GM12891 (cell line): ENCODE measurements at regions not wholly inside any gene's neighbourhood (a gene's known extent, or its start where the extent isn't known, plus 50 kb on each side); places are given as distances from the start of the nearest gene placed in this dataset.

Experiments
- DNase-seq: peaks from one replicate; pipeline ENCODE4 v3.0.0; 2011; ENCODE audit warnings: low spot score; ENCODE audit not compliant: insufficient read length
- FAIRE-seq: peaks from 2 replicates; lab custom pipeline; 2011; peaks lifted over from hg19 to GRCh38; lab: Jason Lieb, UNC
- PAX5 ChIP-seq: IDR thresholded peaks from 2 replicates; pipeline ENCODE4 v1.6.1; 2011; ENCODE audit warnings: low read length, moderate library complexity, mild to moderate bottlenecking; ENCODE audit not compliant: insufficient read depth, severe bottlenecking
- POLR2A ChIP-seq: IDR thresholded peaks from 2 replicates; pipeline ENCODE4 v1.6.1; 2011; ENCODE audit warnings: low read depth, low read length, control low read depth
- POLR2AphosphoS5 ChIP-seq: IDR thresholded peaks from 2 replicates; pipeline ENCODE4 v1.6.1; 2011; ENCODE audit warnings: low read depth, low read length, control low read depth
- POU2F2 ChIP-seq: IDR thresholded peaks from 2 replicates; pipeline ENCODE4 v1.6.1; 2011; ENCODE audit warnings: low read depth, mild to moderate bottlenecking, control low read depth, low read length, moderate library complexity
- SPI1 ChIP-seq: IDR thresholded peaks from 2 replicates; pipeline ENCODE4 v1.6.1; 2011; ENCODE audit warnings: low read depth, low read length, control low read depth
- TAF1 ChIP-seq: IDR thresholded peaks from 2 replicates; pipeline ENCODE4 v1.6.1; 2011; ENCODE audit warnings: low read depth, low read length, control low read depth

DNA sequence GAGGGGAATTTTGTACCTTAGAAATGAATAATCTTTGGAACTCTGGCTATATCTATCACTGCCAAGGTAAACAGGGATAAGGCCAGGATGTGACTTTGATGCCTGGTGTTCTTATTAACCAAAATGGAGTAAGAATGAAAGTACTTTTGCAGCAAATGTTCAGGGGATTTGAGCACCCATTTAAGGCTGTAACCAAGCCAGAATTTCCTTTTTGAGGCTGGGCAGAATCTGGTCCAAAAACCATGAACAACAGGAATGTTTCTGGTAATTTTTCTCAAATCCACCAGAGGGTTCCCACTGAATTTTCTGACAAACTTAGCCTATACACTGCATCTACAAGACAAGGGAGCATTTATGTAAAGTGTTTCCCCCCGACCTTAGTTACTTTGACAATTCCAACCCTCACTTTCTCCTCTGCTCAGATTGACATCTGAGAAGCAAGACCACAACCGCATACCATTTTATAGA, 120.6 kb downstream of the BAMBI start:
- FAIRE-seq = no peak
- TF ChIP-seq SPI1 (no peak), TAF1 (no peak), POLR2AphosphoS5 (no peak), PAX5 (no peak), POU2F2 (no peak), POLR2A (no peak)
- DNase-seq = no peak

DNA sequence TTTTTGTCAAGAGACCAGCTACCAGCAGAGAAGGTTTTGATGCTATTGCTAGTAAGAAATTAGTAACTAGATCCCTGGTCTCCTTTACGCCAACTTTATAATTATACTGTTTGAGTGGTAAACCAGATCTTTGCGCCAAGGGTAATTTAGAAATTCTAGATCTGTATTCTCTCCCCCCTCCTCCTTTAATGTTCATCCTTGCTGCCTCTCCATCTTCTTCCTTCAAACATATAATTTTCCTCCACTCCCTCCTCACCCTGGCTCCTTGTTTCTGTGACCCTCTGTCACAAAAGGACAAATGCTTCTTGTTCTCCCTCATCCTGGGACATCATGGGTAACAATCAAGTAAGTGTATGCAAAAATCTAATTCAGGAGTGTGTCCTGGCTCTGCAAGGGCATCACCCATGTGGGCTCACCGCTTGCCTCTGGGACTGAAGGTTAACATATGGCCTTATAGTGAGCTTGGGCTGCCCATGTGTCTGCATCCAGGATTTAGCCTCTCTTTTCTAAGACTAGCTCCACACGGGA, 121.2 kb downstream of the BAMBI start:
- DNase-seq (no peak), FAIRE-seq (no peak)
- TF ChIP-seq POLR2AphosphoS5 (no peak), SPI1 (no peak), TAF1 (no peak), POLR2A (no peak), POU2F2 (no peak), PAX5 (no peak)

DNA sequence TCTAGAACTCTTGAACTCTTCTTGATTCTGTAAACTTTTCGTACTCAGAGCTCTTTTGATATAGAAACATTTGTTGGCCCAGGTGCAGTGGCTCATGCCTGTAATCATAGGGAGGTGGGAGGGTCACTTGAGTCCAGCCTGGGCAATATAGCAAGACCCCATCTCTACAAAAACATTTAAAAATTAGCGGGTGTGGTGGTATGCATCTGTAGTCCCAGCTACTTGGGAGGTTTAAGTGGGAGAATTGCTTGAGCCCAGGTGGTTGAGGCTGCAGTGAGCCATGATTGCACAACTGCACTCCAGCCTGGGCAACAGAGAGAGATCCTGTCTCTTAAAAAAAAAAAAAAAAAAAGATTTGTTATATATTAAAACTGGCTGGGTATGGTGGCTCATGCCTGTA, 121.6 kb downstream of the BAMBI start:
- DNase-seq (no peak), FAIRE-seq (no peak)
- TF ChIP-seq POLR2AphosphoS5 = no peak
- TF ChIP-seq PAX5 = no peak
- TF ChIP-seq POU2F2 = no peak
- no peak for TF ChIP-seq POLR2A
- no peak for TF ChIP-seq SPI1
- no peak for TF ChIP-seq TAF1

DNA sequence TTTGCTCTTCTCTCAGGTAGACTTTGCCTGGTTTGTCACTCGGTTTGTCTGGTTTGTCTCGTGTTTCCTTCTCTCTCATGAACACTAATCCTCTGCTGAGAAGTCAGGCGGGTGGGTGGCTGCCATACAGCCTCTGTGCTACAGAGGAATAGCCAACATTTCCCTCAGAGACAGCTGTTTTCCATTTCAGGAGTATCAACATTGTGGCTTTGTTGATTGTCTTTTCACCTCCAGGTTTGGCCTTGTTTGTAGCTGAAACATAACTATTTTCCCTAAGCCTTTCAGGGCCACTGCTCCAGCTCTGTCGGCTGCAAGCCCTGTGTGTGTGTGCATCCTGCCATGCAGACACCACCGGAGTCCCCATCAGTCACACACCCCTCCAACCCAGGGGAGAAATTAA, 122.8 kb downstream of the BAMBI start:
- TF ChIP-seq POLR2AphosphoS5 (no peak), PAX5 (no peak)
- DNase-seq (no peak), FAIRE-seq (no peak)

DNA sequence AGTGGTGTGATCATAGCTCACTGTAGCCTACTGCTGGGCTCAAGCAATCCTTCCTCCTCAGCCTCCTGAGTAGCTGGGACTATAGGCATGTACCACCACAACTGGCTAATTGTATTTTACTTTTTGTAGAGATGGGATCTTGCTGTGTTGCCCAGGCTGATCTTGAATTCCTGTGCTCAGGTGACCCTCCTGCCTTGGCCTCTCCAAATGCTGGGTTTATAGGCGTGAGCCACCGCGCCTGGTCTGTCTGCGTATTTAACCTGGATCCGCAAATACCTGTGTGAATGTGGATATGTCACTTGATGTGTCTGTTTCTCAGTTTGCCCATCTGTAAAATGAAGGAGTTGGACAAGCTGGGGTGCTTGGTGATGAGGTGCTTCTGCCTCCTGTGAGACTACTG, 123.9 kb downstream of the BAMBI start:
- FAIRE-seq (no peak), DNase-seq (no peak)
- no peak for TF ChIP-seq SPI1
- TF ChIP-seq POLR2A = no peak
- TF ChIP-seq TAF1 = no peak
- TF ChIP-seq POLR2AphosphoS5 = no peak
- no peak for TF ChIP-seq PAX5
- no peak for TF ChIP-seq POU2F2

DNA sequence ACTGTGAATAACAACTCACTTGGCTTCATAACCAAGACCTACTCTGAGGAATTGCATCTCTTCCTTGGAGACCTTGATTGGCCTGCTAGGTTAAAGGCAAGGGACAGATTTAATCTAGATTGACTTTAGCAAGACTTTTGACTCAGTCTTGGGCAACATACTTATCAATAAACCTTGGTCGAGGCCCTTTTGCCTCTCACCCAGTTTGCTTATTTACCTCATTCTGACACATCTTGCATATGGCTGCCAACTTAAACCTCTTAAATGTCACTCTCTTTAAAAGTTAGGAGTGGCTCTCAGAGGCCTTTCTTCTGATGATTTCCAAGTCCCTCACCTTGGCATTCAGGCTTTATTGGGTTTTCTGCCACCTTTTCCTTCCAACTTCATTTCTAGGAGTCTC, 124.5 kb downstream of the BAMBI start:
- TF ChIP-seq SPI1 (no peak), POLR2A (no peak), TAF1 (no peak), PAX5 (no peak), POLR2AphosphoS5 (no peak), POU2F2 (no peak)
- DNase-seq = no peak
- no peak for FAIRE-seq

DNA sequence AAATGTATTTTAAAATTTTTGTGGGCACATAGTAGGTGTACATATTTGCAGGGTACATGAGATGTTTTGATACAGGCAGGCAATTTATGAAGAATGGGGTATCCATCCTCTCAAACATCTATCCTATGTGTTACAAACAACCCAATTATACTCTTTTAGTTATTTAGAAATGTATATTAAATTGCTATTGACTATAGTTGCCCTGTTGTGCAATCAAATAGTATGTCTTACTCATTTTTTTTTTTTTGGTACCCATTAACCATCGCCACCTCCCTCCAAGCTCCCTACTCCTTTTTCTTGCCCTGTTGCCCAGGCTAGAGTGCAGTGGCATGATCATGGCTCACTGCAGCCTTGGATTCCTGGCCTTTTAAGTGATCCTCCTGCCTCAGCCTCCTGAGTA, 128.1 kb downstream of the BAMBI start:
- no peak for DNase-seq
- no peak for FAIRE-seq
- TF ChIP-seq PAX5 (no peak), POLR2AphosphoS5 (no peak), POU2F2 (no peak), SPI1 (no peak), POLR2A (no peak), TAF1 (no peak)

DNA sequence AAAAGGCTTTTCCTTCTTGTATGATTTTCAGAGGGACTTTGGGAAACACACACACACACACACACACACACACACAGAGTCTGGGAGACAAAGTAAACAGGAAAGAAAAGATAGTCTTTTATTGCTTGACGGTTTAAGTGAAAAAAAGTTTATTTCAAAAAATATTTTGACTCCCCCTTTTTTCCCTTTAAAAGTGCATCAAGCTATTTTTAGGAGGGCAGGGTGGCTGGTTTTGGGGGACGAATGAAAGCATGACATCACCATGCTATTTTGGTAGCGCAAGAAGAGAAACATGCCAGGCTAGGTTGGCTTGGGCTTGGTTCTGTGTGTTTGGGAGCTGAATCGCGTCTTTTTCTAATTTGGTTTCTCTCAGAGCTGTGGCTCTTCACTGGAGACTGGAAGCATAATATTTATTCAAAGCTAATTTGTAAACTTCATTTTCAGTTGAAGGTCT, 129.2 kb downstream of the BAMBI start:
- TF ChIP-seq POLR2AphosphoS5 = no peak
- no peak for TF ChIP-seq PAX5
- TF ChIP-seq SPI1 = no peak
- TF ChIP-seq POU2F2 = no peak
- TF ChIP-seq POLR2A = no peak
- no peak for TF ChIP-seq TAF1
- DNase-seq = no peak
- FAIRE-seq = no peak

DNA sequence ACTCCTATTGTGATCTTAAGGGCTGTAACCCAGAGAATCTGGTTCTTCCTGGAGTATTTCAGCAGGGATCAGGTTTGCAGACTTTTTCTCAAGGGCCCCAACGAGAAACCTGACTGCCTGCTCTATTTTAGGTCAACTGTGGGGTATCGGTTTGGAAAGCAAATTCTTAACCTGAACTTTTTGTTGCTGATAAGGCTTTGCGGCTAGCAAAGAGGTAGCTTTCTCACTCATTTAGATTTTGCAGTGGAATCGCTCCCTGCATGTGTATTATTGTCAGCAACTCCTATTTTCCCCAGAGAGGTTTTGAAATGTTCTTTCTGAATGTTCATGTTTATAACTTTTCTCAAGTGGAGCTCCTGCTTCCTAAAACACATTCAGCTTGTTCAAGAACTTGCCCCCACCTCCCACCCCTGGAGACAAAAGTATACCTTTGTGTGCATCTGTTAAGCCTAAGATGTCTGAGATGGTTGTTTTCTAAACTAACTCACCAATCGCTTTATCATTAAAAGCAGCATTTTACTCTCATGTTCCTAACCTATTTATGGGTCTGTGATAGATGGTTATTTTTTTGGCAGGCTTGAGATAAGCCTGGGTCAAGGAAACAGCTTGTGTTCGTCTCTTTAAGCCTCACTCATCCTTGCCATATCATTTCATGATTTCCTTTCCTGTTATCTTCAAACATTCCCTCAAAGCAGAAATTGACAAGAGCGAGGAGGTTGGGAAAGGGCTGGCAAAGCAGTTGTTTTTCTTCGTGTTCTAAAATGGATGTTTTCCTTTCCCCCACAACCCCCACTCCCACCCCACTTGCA, 129.8 kb downstream of the BAMBI start:
- TF ChIP-seq POLR2A = no peak
- TF ChIP-seq TAF1 = no peak
- no peak for TF ChIP-seq PAX5
- TF ChIP-seq POLR2AphosphoS5 = no peak
- TF ChIP-seq POU2F2 = no peak
- no peak for TF ChIP-seq SPI1
- FAIRE-seq = no peak
- DNase-seq = no peak
